ENCODE measurements at regions not wholly inside any gene's neighbourhood (a gene's known extent, or its start where the extent isn't known, plus 50 kb on each side); places are given as distances from the start of the nearest gene placed in this dataset.

GRCh38 chr4:60581919-60582536 lies 618.1 kb upstream of the ADGRL3 start:
- intact Hi-C loops (cut with DNase I): no loop called here
- WGBS: 51% methylated on average over 1 of the region's 1 CpG
- no peak for DNase-seq

GRCh38 chr4:60588556-60588955 lies 611.6 kb upstream of the ADGRL3 start:
- 68% methylated on average over 1 of the region's 1 CpG for WGBS
- H3K27ac ChIP-seq (ENCODE audit: low read length): no peak overlapping the region
- no peak overlapping the region for H3K4me3 ChIP-seq (ENCODE audit: low read length)
- DNase-seq (no peak), ATAC-seq (no peak)
- no peaks in the 10 kb centered on the region for H3K27me3 ChIP-seq (ENCODE audit: control insufficient read depth, insufficient read depth)
- no peaks in the 10 kb centered on the region for H3K9me3 ChIP-seq (ENCODE audit: control insufficient read depth, low read length)
- intact Hi-C loops (cut with DNase I): no loop called here
- H3K4me1 ChIP-seq (ENCODE audit: control insufficient read depth, insufficient read depth, low read length): no peaks in the 10 kb centered on the region

More at GRCh38 chr4:60581919-60582536, 618.1 kb upstream of the ADGRL3 start:
- Histone ChIP-seq H3K27ac (ENCODE audit: low read length) (no peak overlapping the region), H3K4me1 (ENCODE audit: control insufficient read depth, insufficient read depth, low read length) (no peaks in the 10 kb centered on the region), H3K4me3 (ENCODE audit: low read length) (no peak overlapping the region), H3K27me3 (ENCODE audit: control insufficient read depth, insufficient read depth) (no peaks in the 10 kb centered on the region), H3K9me3 (ENCODE audit: control insufficient read depth, low read length) (no peaks in the 10 kb centered on the region)
- no peak for ATAC-seq

- intact Hi-C loops (cut with DNase I): no loop called here
- Histone ChIP-seq H3K9me3 (ENCODE audit: control insufficient read depth, low read length) (no peaks in the 10 kb centered on the region), H3K27ac (ENCODE audit: low read length) (no peak overlapping the region), H3K4me1 (ENCODE audit: control insufficient read depth, insufficient read depth, low read length) (no peaks in the 10 kb centered on the region), H3K4me3 (ENCODE audit: low read length) (no peak overlapping the region), H3K27me3 (ENCODE audit: control insufficient read depth, insufficient read depth) (no peaks in the 10 kb centered on the region)
- DNase-seq (no peak), ATAC-seq (no peak)
- WGBS: 70% methylated on average over 5 of the region's 5 CpGs
These were observed 610.7 kb upstream of the ADGRL3 start for GRCh38 chr4:60589425-60589824.

GRCh38 chr4:60590116-60590515 lies 610.0 kb upstream of the ADGRL3 start:
- H3K27me3 ChIP-seq (ENCODE audit: control insufficient read depth, insufficient read depth): no peaks in the 10 kb centered on the region
- intact Hi-C loops (cut with DNase I): no loop called here
- H3K4me1 ChIP-seq (ENCODE audit: control insufficient read depth, insufficient read depth, low read length): no peaks in the 10 kb centered on the region
- H3K27ac ChIP-seq (ENCODE audit: low read length): no peak overlapping the region
- no peaks in the 10 kb centered on the region for H3K9me3 ChIP-seq (ENCODE audit: control insufficient read depth, low read length)
- DNase-seq (no peak), ATAC-seq (no peak)
- H3K4me3 ChIP-seq (ENCODE audit: low read length): no peak overlapping the region

- no peaks in the 10 kb centered on the region for H3K9me3 ChIP-seq (ENCODE audit: control insufficient read depth, low read length)
- DNase-seq (no peak), ATAC-seq (no peak)
- no peak overlapping the region for H3K4me3 ChIP-seq (ENCODE audit: low read length)
- no peaks in the 10 kb centered on the region for H3K27me3 ChIP-seq (ENCODE audit: control insufficient read depth, insufficient read depth)
- intact Hi-C loops (cut with DNase I): no loop called here
- H3K4me1 ChIP-seq (ENCODE audit: control insufficient read depth, insufficient read depth, low read length): no peaks in the 10 kb centered on the region
- WGBS: 57% methylated on average over 2 of the region's 2 CpGs
- H3K27ac ChIP-seq (ENCODE audit: low read length): no peak overlapping the region
These were observed 594.3 kb upstream of the ADGRL3 start for GRCh38 chr4:60605646-60606354.

- intact Hi-C loops (cut with DNase I): no loop called here
- no peak overlapping the region for H3K27ac ChIP-seq (ENCODE audit: low read length)
- WGBS: 91% methylated on average over 9 of the region's 9 CpGs
- no peaks in the 10 kb centered on the region for H3K4me1 ChIP-seq (ENCODE audit: control insufficient read depth, insufficient read depth, low read length)
- H3K27me3 ChIP-seq (ENCODE audit: control insufficient read depth, insufficient read depth): no peaks in the 10 kb centered on the region
- no peak overlapping the region for H3K4me3 ChIP-seq (ENCODE audit: low read length)
- DNase-seq: peak in 1 of 3 donors; percentile 7
- no peak for ATAC-seq
- H3K9me3 ChIP-seq (ENCODE audit: control insufficient read depth, low read length): no peaks in the 10 kb centered on the region
These were observed 588.2 kb upstream of the ADGRL3 start for GRCh38 chr4:60611762-60612496.

GRCh38 chr4:60617731-60618130 lies 582.4 kb upstream of the ADGRL3 start:
- ATAC-seq: no peak
- no peak for DNase-seq
- WGBS: 83% methylated on average over 4 of the region's 4 CpGs
- Histone ChIP-seq H3K27me3 (ENCODE audit: control insufficient read depth, insufficient read depth) (no peaks in the 10 kb centered on the region), H3K9me3 (ENCODE audit: control insufficient read depth, low read length) (no peaks in the 10 kb centered on the region), H3K4me1 (ENCODE audit: control insufficient read depth, insufficient read depth, low read length) (no peaks in the 10 kb centered on the region), H3K27ac (ENCODE audit: low read length) (no peak overlapping the region), H3K4me3 (ENCODE audit: low read length) (no peak overlapping the region)
- intact Hi-C loops (cut with DNase I): no loop called here

- Histone ChIP-seq H3K4me1 (ENCODE audit: control insufficient read depth, insufficient read depth, low read length) (no peaks in the 10 kb centered on the region), H3K4me3 (ENCODE audit: low read length) (no peak overlapping the region), H3K9me3 (ENCODE audit: control insufficient read depth, low read length) (no peaks in the 10 kb centered on the region), H3K27me3 (ENCODE audit: control insufficient read depth, insufficient read depth) (no peaks in the 10 kb centered on the region), H3K27ac (ENCODE audit: low read length) (no peak overlapping the region)
- 66% methylated on average over 2 of the region's 2 CpGs for WGBS
- DNase-seq (no peak), ATAC-seq (no peak)
- intact Hi-C loops (cut with DNase I): no loop called here
These were observed 580.4 kb upstream of the ADGRL3 start for GRCh38 chr4:60619531-60620305.

GRCh38 chr4:60637976-60638375 lies 562.1 kb upstream of the ADGRL3 start:
- 64% methylated on average over 2 of the region's 2 CpGs for WGBS
- intact Hi-C loops (cut with DNase I): no loop called here
- no peak overlapping the region for H3K27ac ChIP-seq (ENCODE audit: low read length)
- no peaks in the 10 kb centered on the region for H3K27me3 ChIP-seq (ENCODE audit: control insufficient read depth, insufficient read depth)
- DNase-seq: no peak
- H3K4me1 ChIP-seq (ENCODE audit: control insufficient read depth, insufficient read depth, low read length): no peaks in the 10 kb centered on the region
- H3K9me3 ChIP-seq (ENCODE audit: control insufficient read depth, low read length): no peaks in the 10 kb centered on the region
- H3K4me3 ChIP-seq (ENCODE audit: low read length): no peak overlapping the region
- ATAC-seq: no peak

- ATAC-seq (no peak), DNase-seq (no peak)
- Histone ChIP-seq H3K9me3 (ENCODE audit: control insufficient read depth, low read length) (no peaks in the 10 kb centered on the region), H3K27ac (ENCODE audit: low read length) (no peak overlapping the region), H3K4me1 (ENCODE audit: control insufficient read depth, insufficient read depth, low read length) (no peaks in the 10 kb centered on the region), H3K4me3 (ENCODE audit: low read length) (no peak overlapping the region), H3K27me3 (ENCODE audit: control insufficient read depth, insufficient read depth) (no peaks in the 10 kb centered on the region)
- 68% methylated on average over 2 of the region's 2 CpGs for WGBS
- intact Hi-C loops (cut with DNase I): no loop called here
These were observed 551.4 kb upstream of the ADGRL3 start for GRCh38 chr4:60648774-60649173.

- Histone ChIP-seq H3K4me1 (ENCODE audit: control insufficient read depth, insufficient read depth, low read length) (no peaks in the 10 kb centered on the region), H3K27me3 (ENCODE audit: control insufficient read depth, insufficient read depth) (no peaks in the 10 kb centered on the region), H3K9me3 (ENCODE audit: control insufficient read depth, low read length) (no peaks in the 10 kb centered on the region), H3K27ac (ENCODE audit: low read length) (no peak overlapping the region), H3K4me3 (ENCODE audit: low read length) (no peak overlapping the region)
- intact Hi-C loops (cut with DNase I): no loop called here
- ATAC-seq: no peak
- DNase-seq: no peak
These were observed 547.2 kb upstream of the ADGRL3 start for GRCh38 chr4:60652933-60653332.
